ENCODE measurements at regions not wholly inside any gene's neighbourhood (a gene's known extent, or its start where the extent isn't known, plus 50 kb on each side); places are given as distances from the start of the nearest gene placed in this dataset.

DNA sequence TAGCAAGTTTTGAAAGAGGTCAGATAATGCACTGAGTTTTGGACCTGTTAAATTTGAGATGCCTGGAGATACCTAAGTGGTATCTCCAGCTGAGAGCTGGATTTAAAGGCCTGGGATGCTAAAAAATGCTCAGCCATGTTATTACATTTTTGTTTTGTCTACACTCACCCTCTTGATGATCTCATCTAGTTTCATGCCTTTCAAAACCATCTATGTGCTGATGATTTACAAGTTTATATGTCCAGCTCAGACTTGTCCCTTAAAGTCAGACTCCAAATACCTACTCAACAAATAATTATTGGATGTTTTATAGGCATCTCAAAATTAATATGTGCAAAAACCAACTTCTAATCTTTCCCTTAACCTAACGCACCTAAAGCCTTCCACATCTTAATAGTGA, 103.6 kb upstream of the OR9G4 start:
- TF ChIP-seq, protein P1, sequence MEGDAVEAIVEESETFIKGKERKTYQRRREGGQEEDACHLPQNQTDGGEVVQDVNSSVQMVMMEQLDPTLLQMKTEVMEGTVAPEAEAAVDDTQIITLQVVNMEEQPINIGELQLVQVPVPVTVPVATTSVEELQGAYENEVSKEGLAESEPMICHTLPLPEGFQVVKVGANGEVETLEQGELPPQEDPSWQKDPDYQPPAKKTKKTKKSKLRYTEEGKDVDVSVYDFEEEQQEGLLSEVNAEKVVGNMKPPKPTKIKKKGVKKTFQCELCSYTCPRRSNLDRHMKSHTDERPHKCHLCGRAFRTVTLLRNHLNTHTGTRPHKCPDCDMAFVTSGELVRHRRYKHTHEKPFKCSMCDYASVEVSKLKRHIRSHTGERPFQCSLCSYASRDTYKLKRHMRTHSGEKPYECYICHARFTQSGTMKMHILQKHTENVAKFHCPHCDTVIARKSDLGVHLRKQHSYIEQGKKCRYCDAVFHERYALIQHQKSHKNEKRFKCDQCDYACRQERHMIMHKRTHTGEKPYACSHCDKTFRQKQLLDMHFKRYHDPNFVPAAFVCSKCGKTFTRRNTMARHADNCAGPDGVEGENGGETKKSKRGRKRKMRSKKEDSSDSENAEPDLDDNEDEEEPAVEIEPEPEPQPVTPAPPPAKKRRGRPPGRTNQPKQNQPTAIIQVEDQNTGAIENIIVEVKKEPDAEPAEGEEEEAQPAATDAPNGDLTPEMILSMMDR (IDR thresholded peaks at IDR 0.05): no peak
- no peak for TF ChIP-seq POLR2A (IDR thresholded peaks at IDR 0.05)

Data from prostate gland (tissue), 2 donors.